ENCODE measurements at regions not wholly inside any gene's neighbourhood (a gene's known extent, or its start where the extent isn't known, plus 50 kb on each side); places are given as distances from the start of the nearest gene placed in this dataset.

GRCh38 chr17:79349506-79350400 lies 261.1 kb downstream of the RBFOX3 start:
- H3K4me3 ChIP-seq (replicated peaks in 1 of 2; ENCODE audit: low read depth in 2 of 2, low read length in 2 of 2), result no peak overlapping the region
- TF ChIP-seq CTCF (IDR thresholded peaks at IDR 0.05; ENCODE audit: low read depth, low read length), result no peak
- no peak for DNase-seq (ENCODE audit: low read depth in 2 of 2)

GRCh38 chr17:79342376-79342775 lies 267.8 kb downstream of the ENGASE start:
- no peak overlapping the region for H3K4me3 ChIP-seq (replicated peaks in 1 of 2; ENCODE audit: low read depth in 2 of 2, low read length in 2 of 2)
- TF ChIP-seq CTCF (IDR thresholded peaks at IDR 0.05; ENCODE audit: low read depth, low read length), result no peak
- DNase-seq (ENCODE audit: low read depth in 2 of 2), result no peak

GRCh38 chr17:79341816-79342215 lies 267.2 kb downstream of the ENGASE start:
- TF ChIP-seq CTCF (IDR thresholded peaks at IDR 0.05; ENCODE audit: low read depth, low read length), result no peak
- DNase-seq (ENCODE audit: low read depth in 2 of 2), result no peak
- H3K4me3 ChIP-seq (replicated peaks in 1 of 2; ENCODE audit: low read depth in 2 of 2, low read length in 2 of 2), result no peak overlapping the region

GRCh38 chr17:79341222-79341780 lies 266.7 kb downstream of the ENGASE start:
- DNase-seq (ENCODE audit: low read depth in 2 of 2), result no peak
- H3K4me3 ChIP-seq (replicated peaks in 1 of 2; ENCODE audit: low read depth in 2 of 2, low read length in 2 of 2), result no peak overlapping the region
- no peak for TF ChIP-seq CTCF (IDR thresholded peaks at IDR 0.05; ENCODE audit: low read depth, low read length)

- no peak for TF ChIP-seq CTCF (IDR thresholded peaks at IDR 0.05; ENCODE audit: low read depth, low read length)
- no peak for DNase-seq (ENCODE audit: low read depth in 2 of 2)
- H3K4me3 ChIP-seq (replicated peaks in 1 of 2; ENCODE audit: low read depth in 2 of 2, low read length in 2 of 2), result no peak overlapping the region
Measured at GRCh38 chr17:79340333-79341221, 266.0 kb downstream of the ENGASE start.

- TF ChIP-seq CTCF (IDR thresholded peaks at IDR 0.05; ENCODE audit: low read depth, low read length), result no peak
- no peak overlapping the region for H3K4me3 ChIP-seq (replicated peaks in 1 of 2; ENCODE audit: low read depth in 2 of 2, low read length in 2 of 2)
- DNase-seq (ENCODE audit: low read depth in 2 of 2), result no peak
Measured at GRCh38 chr17:79339321-79339720, 264.7 kb downstream of the ENGASE start.

Data from cardiac fibroblast (primary cell).